Cardiac fibroblast (primary cell): ENCODE measurements at regions not wholly inside any gene's neighbourhood (a gene's known extent, or its start where the extent isn't known, plus 50 kb on each side); places are given as distances from the start of the nearest gene placed in this dataset.
"Not testable (repeated sequence)": the region's sequence is repeated elsewhere in the genome, so short reads cannot be mapped to it uniquely, and the experiment has no call there.

ENCODE experiments used
- DNase-seq, 2 donors: peaks; one replicate each; pipeline versions ENCODE4 v3.0.0 to v3.0.0-alpha.2; 2010; ENCODE audit warnings: low read depth in 2 of 2
- H3K4me3 ChIP-seq, 2 donors: replicated peaks in 1 of 2; 1 replicate in 1 of 2; 2 replicates in 1 of 2; pipeline ENCODE4 v1.5.1; 2011; ENCODE audit warnings: low read depth in 2 of 2, low read length in 2 of 2, mild to moderate bottlenecking in 2 of 2, moderate library complexity in 1 of 2
- CTCF ChIP-seq: IDR thresholded peaks from one replicate; pipeline ENCODE4 v1.5.1; 2011; ENCODE audit warnings: low read depth, mild to moderate bottlenecking, low read length, inconsistent platforms

- no peak overlapping the region for H3K4me3 ChIP-seq
- no peak for TF ChIP-seq CTCF
Observed at GRCh38 chr6:119830494-119831295, 481.1 kb upstream of the MAN1A1 start.

GRCh38 chr6:119830069-119830468, 480.5 kb upstream of the MAN1A1 start:
- TF ChIP-seq CTCF = no peak
- no peak overlapping the region for H3K4me3 ChIP-seq
- DNase-seq = no peak

More at GRCh38 chr6:119830494-119831295, 481.1 kb upstream of the MAN1A1 start:
- DNase-seq = peak in 1 of 2 donors; percentile 3

- DNase-seq = peak in 1 of 2 donors; percentile 4
- H3K4me3 ChIP-seq = not testable (repeated sequence)
Observed at GRCh38 chr6:119829499-119829898, 479.9 kb upstream of the MAN1A1 start.

- no peak for DNase-seq
- no peak overlapping the region for H3K4me3 ChIP-seq
- no peak for TF ChIP-seq CTCF
Observed at GRCh38 chr6:119829006-119829405, 479.4 kb upstream of the MAN1A1 start.

GRCh38 chr6:119821380-119821779, 471.8 kb upstream of the MAN1A1 start:
- TF ChIP-seq CTCF = no peak

GRCh38 chr6:119818876-119819275, 469.3 kb upstream of the MAN1A1 start:
- TF ChIP-seq CTCF = no peak
- H3K4me3 ChIP-seq = no peak overlapping the region
- no peak for DNase-seq

More at GRCh38 chr6:119821380-119821779, 471.8 kb upstream of the MAN1A1 start:
- DNase-seq = no peak
- no peak overlapping the region for H3K4me3 ChIP-seq

- H3K4me3 ChIP-seq = no peak overlapping the region
- no peak for DNase-seq
- no peak for TF ChIP-seq CTCF
Observed at GRCh38 chr6:119814609-119815400, 465.2 kb upstream of the MAN1A1 start.
